ENCODE measurements at regions not wholly inside any gene's neighbourhood (a gene's known extent, or its start where the extent isn't known, plus 50 kb on each side); places are given as distances from the start of the nearest gene placed in this dataset.

DNA sequence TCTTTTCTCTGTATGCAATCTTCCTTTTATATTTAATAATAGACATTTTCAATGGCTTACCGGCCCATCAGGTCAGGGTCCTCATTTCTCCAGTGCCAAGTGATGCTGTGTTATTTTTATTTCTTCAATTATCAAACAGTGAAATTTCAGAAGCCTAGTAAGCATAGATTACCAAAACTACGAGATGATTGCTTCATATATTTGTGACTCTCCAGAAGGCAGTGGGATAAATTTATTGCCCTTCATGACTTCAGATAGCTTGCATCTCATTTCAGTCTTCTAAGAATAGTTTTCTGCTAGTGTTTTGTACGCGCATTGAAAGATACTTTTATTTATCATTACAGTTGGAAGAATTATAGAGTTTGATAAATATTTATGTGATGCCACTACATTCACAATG, 139.6 kb downstream of the FAT3 start:
- TF ChIP-seq, protein P1, sequence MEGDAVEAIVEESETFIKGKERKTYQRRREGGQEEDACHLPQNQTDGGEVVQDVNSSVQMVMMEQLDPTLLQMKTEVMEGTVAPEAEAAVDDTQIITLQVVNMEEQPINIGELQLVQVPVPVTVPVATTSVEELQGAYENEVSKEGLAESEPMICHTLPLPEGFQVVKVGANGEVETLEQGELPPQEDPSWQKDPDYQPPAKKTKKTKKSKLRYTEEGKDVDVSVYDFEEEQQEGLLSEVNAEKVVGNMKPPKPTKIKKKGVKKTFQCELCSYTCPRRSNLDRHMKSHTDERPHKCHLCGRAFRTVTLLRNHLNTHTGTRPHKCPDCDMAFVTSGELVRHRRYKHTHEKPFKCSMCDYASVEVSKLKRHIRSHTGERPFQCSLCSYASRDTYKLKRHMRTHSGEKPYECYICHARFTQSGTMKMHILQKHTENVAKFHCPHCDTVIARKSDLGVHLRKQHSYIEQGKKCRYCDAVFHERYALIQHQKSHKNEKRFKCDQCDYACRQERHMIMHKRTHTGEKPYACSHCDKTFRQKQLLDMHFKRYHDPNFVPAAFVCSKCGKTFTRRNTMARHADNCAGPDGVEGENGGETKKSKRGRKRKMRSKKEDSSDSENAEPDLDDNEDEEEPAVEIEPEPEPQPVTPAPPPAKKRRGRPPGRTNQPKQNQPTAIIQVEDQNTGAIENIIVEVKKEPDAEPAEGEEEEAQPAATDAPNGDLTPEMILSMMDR (conservative IDR thresholded peaks at IDR 0.05 in 1 of 2, IDR thresholded peaks at IDR 0.05 in 1 of 2; ENCODE audit: low read depth in 1 of 2, low read length in 2 of 2) = no peak
- TF ChIP-seq EZH2 (IDR thresholded peaks at IDR 0.05; ENCODE audit: low read length, missing control alignments) = no peak
